ENCODE measurements at regions not wholly inside any gene's neighbourhood (a gene's known extent, or its start where the extent isn't known, plus 50 kb on each side); places are given as distances from the start of the nearest gene placed in this dataset.

GRCh38 chr3:23114432-23114831, 88.7 kb upstream of the UBE2E2 start:
- H3K9ac ChIP-seq (ENCODE audit: low read length) = no peak overlapping the region
- H3K4me2 ChIP-seq (ENCODE audit: low read depth, low read length, poor library complexity, severe bottlenecking) = no peak overlapping the region
- H3K27me3 ChIP-seq (ENCODE audit: low read length) = no peaks in the 10 kb centered on the region
- H2AFZ ChIP-seq (ENCODE audit: low read depth, low read length, severe bottlenecking) = no peak overlapping the region
- H3F3A ChIP-seq (ENCODE audit: insufficient read depth) = no peaks in the 10 kb centered on the region
- H3K27ac ChIP-seq (ENCODE audit: low read depth, low read length) = no peak overlapping the region
- no peaks in the 10 kb centered on the region for H4K20me1 ChIP-seq (ENCODE audit: low read depth, low read length)
- no peaks in the 10 kb centered on the region for H3K9me3 ChIP-seq (ENCODE audit: insufficient read depth, low read length)
- TF ChIP-seq EZH2phosphoT487 (conservative IDR thresholded peaks at IDR 0.05; ENCODE audit: low read length) (no peak), CTCF (IDR thresholded peaks at IDR 0.05; ENCODE audit: insufficient read depth, low read length, poor library complexity, severe bottlenecking) (no peak)
- no peaks in the 10 kb centered on the region for H3K9me2 ChIP-seq (replicated peaks; ENCODE audit: insufficient read depth, low read length)
- H3K79me2 ChIP-seq (ENCODE audit: insufficient read depth, low read length) = no peaks in the 10 kb centered on the region
- H3K36me3 ChIP-seq (ENCODE audit: low read length) = no peaks in the 10 kb centered on the region
- no peak overlapping the region for H3K4me3 ChIP-seq (ENCODE audit: insufficient read depth, low read length, poor library complexity, severe bottlenecking)

GRCh38 chr3:23115171-23115877, 87.8 kb upstream of the UBE2E2 start:
- no peaks in the 10 kb centered on the region for H3K79me2 ChIP-seq (ENCODE audit: insufficient read depth, low read length)
- no peak overlapping the region for H3K4me2 ChIP-seq (ENCODE audit: low read depth, low read length, poor library complexity, severe bottlenecking)
- H3K36me3 ChIP-seq (ENCODE audit: low read length) = no peaks in the 10 kb centered on the region
- H3K9me3 ChIP-seq (ENCODE audit: insufficient read depth, low read length) = no peaks in the 10 kb centered on the region
- H3F3A ChIP-seq (ENCODE audit: insufficient read depth) = no peaks in the 10 kb centered on the region
- no peaks in the 10 kb centered on the region for H3K9me2 ChIP-seq (replicated peaks; ENCODE audit: insufficient read depth, low read length)
- H3K27ac ChIP-seq (ENCODE audit: low read depth, low read length) = no peak overlapping the region
- H3K27me3 ChIP-seq (ENCODE audit: low read length) = no peaks in the 10 kb centered on the region
- no peak overlapping the region for H3K9ac ChIP-seq (ENCODE audit: low read length)
- H4K20me1 ChIP-seq (ENCODE audit: low read depth, low read length) = no peaks in the 10 kb centered on the region
- no peak overlapping the region for H2AFZ ChIP-seq (ENCODE audit: low read depth, low read length, severe bottlenecking)
- no peak for TF ChIP-seq CTCF (IDR thresholded peaks at IDR 0.05; ENCODE audit: insufficient read depth, low read length, poor library complexity, severe bottlenecking)
- no peak for TF ChIP-seq EZH2phosphoT487 (conservative IDR thresholded peaks at IDR 0.05; ENCODE audit: low read length)
- H3K4me3 ChIP-seq (ENCODE audit: insufficient read depth, low read length, poor library complexity, severe bottlenecking) = no peak overlapping the region

- H2AFZ ChIP-seq (ENCODE audit: low read depth, low read length, severe bottlenecking) = no peak overlapping the region
- H3K27ac ChIP-seq (ENCODE audit: low read depth, low read length) = no peak overlapping the region
- no peaks in the 10 kb centered on the region for H4K20me1 ChIP-seq (ENCODE audit: low read depth, low read length)
- no peaks in the 10 kb centered on the region for H3K36me3 ChIP-seq (ENCODE audit: low read length)
- no peak overlapping the region for H3K4me2 ChIP-seq (ENCODE audit: low read depth, low read length, poor library complexity, severe bottlenecking)
- TF ChIP-seq CTCF (IDR thresholded peaks at IDR 0.05; ENCODE audit: insufficient read depth, low read length, poor library complexity, severe bottlenecking) (no peak), EZH2phosphoT487 (conservative IDR thresholded peaks at IDR 0.05; ENCODE audit: low read length) (no peak)
- H3K9me3 ChIP-seq (ENCODE audit: insufficient read depth, low read length) = no peaks in the 10 kb centered on the region
- H3K9me2 ChIP-seq (replicated peaks; ENCODE audit: insufficient read depth, low read length) = no peaks in the 10 kb centered on the region
- no peaks in the 10 kb centered on the region for H3K79me2 ChIP-seq (ENCODE audit: insufficient read depth, low read length)
- no peak overlapping the region for H3K4me3 ChIP-seq (ENCODE audit: insufficient read depth, low read length, poor library complexity, severe bottlenecking)
- H3F3A ChIP-seq (ENCODE audit: insufficient read depth) = no peaks in the 10 kb centered on the region
- H3K9ac ChIP-seq (ENCODE audit: low read length) = no peak overlapping the region
- H3K27me3 ChIP-seq (ENCODE audit: low read length) = no peaks in the 10 kb centered on the region
Measured at GRCh38 chr3:23116081-23116837, 86.9 kb upstream of the UBE2E2 start.
